ENCODE measurements at regions not wholly inside any gene's neighbourhood (a gene's known extent, or its start where the extent isn't known, plus 50 kb on each side); places are given as distances from the start of the nearest gene placed in this dataset.

- no peaks in the 10 kb centered on the region for H3K9me3 Mint-ChIP-seq (ENCODE audit: low read depth)
- no peaks in the 10 kb centered on the region for H3K4me1 Mint-ChIP-seq (ENCODE audit: low read depth)
- H3K36me3 Mint-ChIP-seq (ENCODE audit: insufficient read depth) = no peaks in the 10 kb centered on the region
- no peak overlapping the region for H3K4me3 Mint-ChIP-seq (ENCODE audit: low read depth)
- no peak overlapping the region for H3K27ac Mint-ChIP-seq
- H3K27me3 Mint-ChIP-seq = no peaks in the 10 kb centered on the region
- no peak for DNase-seq (ENCODE audit: low spot score, unreplicated experiment)
- no peak for TF ChIP-seq CTCF (IDR thresholded peaks at IDR 0.05; ENCODE audit: unreplicated experiment)
Observed at GRCh38 chr4:108473163-108473720, 147.1 kb upstream of the RPL34 start.

GRCh38 chr4:108466936-108467902 lies 153.2 kb upstream of the RPL34 start:
- H3K36me3 Mint-ChIP-seq (ENCODE audit: insufficient read depth) = no peaks in the 10 kb centered on the region
- no peak for DNase-seq (ENCODE audit: low spot score, unreplicated experiment)
- TF ChIP-seq CTCF (IDR thresholded peaks at IDR 0.05; ENCODE audit: unreplicated experiment) = no peak
- no peaks in the 10 kb centered on the region for H3K4me1 Mint-ChIP-seq (ENCODE audit: low read depth)
- H3K4me3 Mint-ChIP-seq (ENCODE audit: low read depth) = no peak overlapping the region
- peaks cover 6% of the 10 kb centered on the region for H3K27me3 Mint-ChIP-seq
- H3K27ac Mint-ChIP-seq = no peak overlapping the region
- H3K9me3 Mint-ChIP-seq (ENCODE audit: low read depth) = no peaks in the 10 kb centered on the region

GRCh38 chr4:108465886-108466500 lies 154.4 kb upstream of the RPL34 start:
- H3K9me3 Mint-ChIP-seq (ENCODE audit: low read depth) = no peaks in the 10 kb centered on the region
- no peak for DNase-seq (ENCODE audit: low spot score, unreplicated experiment)
- no peak overlapping the region for H3K4me3 Mint-ChIP-seq (ENCODE audit: low read depth)

GRCh38 chr4:108458681-108459080 lies 161.7 kb upstream of the RPL34 start:
- Mint-ChIP-seq H3K27ac (no peak overlapping the region), H3K36me3 (ENCODE audit: insufficient read depth) (no peaks in the 10 kb centered on the region), H3K9me3 (ENCODE audit: low read depth) (no peaks in the 10 kb centered on the region), H3K27me3 (peaks cover 7% of the 10 kb centered on the region), H3K4me1 (ENCODE audit: low read depth) (no peaks in the 10 kb centered on the region), H3K4me3 (ENCODE audit: low read depth) (no peak overlapping the region)
- DNase-seq (ENCODE audit: low spot score, unreplicated experiment) = no peak
- TF ChIP-seq CTCF (IDR thresholded peaks at IDR 0.05; ENCODE audit: unreplicated experiment) = no peak

More at GRCh38 chr4:108465886-108466500, 154.4 kb upstream of the RPL34 start:
- H3K27ac Mint-ChIP-seq = no peak overlapping the region
- TF ChIP-seq CTCF (IDR thresholded peaks at IDR 0.05; ENCODE audit: unreplicated experiment) = no peak
- H3K4me1 Mint-ChIP-seq (ENCODE audit: low read depth) = no peaks in the 10 kb centered on the region
- no peaks in the 10 kb centered on the region for H3K36me3 Mint-ChIP-seq (ENCODE audit: insufficient read depth)
- peaks cover 6% of the 10 kb centered on the region for H3K27me3 Mint-ChIP-seq

GRCh38 chr4:108454227-108454626 lies 166.1 kb upstream of the RPL34 start:
- DNase-seq (ENCODE audit: low spot score, unreplicated experiment) = no peak
- Mint-ChIP-seq H3K36me3 (ENCODE audit: insufficient read depth) (no peaks in the 10 kb centered on the region), H3K4me3 (ENCODE audit: low read depth) (no peak overlapping the region), H3K27ac (no peak overlapping the region), H3K4me1 (ENCODE audit: low read depth) (no peaks in the 10 kb centered on the region), H3K9me3 (ENCODE audit: low read depth) (no peaks in the 10 kb centered on the region), H3K27me3 (peaks cover 12% of the 10 kb centered on the region)
- TF ChIP-seq CTCF (IDR thresholded peaks at IDR 0.05; ENCODE audit: unreplicated experiment) = no peak

Data from progenitor cell of endocrine pancreas (in vitro differentiated cells).